ENCODE measurements at regions not wholly inside any gene's neighbourhood (a gene's known extent, or its start where the extent isn't known, plus 50 kb on each side); places are given as distances from the start of the nearest gene placed in this dataset.

- TF ChIP-seq POLR2AphosphoS5 (IDR thresholded peaks at IDR 0.05; ENCODE audit: low read depth, low read length) (no peak), CREB1 (IDR thresholded peaks at IDR 0.05) (no peak)
Observed at GRCh38 chr2:37454851-37455762, 110.7 kb downstream of the QPCT start (continued).

All from H1 (cell line).